Inflammatory macrophage treated with lipopolysaccharide for 1 hour (primary cell): ENCODE measurements at regions not wholly inside any gene's neighbourhood (a gene's known extent, or its start where the extent isn't known, plus 50 kb on each side); places are given as distances from the start of the nearest gene placed in this dataset.

Experiments
- DNase-seq, 2 donors: peaks; one replicate each; pipeline ENCODE4 v3.0.0-alpha.2; 2020 to 2022

DNA sequence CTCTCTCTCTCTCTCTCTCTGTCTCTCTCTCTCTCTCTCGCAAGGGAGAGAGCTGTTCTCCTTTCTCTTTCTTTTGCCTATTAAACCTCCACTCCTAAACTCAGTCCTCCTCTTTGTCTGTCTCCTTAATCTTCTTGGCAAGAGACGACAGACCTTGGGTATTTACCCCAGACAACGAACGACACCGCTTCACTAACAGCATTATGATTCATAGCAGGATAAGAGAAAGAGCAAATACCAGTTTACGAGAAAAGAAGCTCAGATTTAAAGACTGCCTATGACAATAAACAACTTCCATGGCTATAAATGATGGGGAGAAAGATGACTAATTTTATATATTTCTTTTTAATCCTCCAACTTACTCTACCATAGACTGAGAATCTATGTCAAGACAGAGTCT lies 1396.5 kb upstream of the CELF2 start:
- DNase-seq, result no peak

DNA sequence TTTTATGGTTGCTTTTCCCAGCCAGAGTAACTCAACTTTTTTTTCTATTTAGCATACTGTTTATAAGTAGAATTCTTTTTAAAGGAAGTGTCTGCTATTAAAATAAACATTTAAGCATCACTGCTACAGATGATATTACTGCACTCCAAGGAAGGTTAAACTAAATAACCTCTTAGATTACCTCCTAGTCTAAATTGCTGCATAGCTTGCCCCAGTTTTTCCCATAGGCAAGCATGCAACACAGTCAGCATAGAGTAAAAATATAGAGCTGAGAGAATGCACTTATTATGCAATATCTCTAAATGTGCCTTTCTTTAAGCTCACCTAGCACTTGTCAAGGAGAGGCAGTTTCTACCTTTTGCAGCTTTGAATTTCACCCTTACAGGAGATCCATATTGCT lies 1392.4 kb upstream of the CELF2 start:
- no peak for DNase-seq

DNA sequence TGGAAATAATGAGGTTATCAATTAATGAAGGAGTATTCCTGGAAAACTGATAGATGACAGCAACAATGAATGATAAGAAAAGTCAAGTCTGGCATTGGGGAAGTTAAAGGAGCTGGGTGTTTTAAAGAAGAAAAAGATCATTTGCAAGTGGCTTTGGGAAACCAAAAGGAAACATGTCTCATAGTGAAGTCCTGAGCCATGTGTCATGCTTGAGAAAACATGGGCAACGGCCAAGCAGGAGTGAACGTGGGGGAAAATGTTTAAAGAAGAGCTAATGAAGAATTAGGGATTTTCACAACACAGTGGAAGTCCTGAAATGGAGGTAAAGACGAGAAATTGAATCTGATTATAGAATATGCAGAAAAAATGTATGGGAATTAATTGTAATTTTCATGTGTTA lies 1383.2 kb upstream of the CELF2 start:
- DNase-seq, result no peak

DNA sequence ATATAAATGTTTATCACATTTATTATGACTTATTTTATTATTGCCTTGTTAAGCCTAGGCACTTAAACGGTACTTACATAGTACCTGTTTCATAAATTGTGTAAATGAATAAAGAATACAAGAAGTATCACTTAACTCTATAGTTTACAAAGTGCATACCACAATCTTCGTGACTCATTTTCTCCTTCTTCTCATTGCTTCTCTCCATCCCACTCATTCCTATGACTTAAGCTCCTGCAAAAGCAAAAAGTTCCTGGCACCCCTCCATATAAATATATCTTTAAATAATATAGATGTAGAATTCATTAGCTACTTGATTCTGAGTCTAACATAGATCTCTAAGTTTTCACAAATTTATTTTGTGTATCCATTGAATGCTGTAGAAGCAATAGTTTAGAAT lies 1382.0 kb upstream of the CELF2 start:
- no peak for DNase-seq

DNA sequence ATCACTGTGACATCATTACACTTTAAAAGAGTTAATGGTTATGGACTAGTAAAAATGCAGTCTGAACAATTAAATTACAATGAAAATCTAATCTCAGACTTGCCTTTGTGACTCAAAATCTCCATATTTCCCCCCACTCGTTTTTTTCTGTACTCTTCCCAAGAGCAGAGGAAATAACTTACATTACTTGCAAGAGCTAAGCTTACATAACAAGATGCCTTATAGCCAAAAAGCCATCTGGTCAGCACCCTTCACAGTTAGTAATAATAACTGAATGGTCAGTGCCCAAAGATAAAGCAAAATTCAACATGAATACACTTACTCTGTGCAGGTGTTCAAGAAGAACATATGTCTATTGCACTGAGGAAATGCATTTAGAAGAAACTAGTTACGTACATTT lies 1381.5 kb upstream of the CELF2 start:
- DNase-seq, result no peak

DNA sequence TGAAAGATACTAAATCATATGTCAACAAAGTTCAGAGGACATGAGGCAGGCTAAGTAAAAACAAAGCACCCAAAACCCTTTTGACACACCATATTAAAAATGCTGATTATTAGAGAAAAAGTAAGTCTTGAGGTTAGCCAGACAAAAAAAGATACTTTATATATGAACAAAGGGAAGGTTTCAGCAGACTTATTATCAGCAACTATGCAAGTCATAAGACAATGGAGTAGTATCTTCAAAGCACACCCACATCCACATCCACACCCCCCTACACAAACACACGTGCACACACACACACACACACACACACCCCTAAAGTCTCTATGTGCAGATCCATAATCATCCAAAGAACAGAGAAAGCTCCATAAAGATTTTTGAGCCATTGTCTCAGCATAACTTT lies 1373.9 kb upstream of the CELF2 start:
- no peak for DNase-seq

DNA sequence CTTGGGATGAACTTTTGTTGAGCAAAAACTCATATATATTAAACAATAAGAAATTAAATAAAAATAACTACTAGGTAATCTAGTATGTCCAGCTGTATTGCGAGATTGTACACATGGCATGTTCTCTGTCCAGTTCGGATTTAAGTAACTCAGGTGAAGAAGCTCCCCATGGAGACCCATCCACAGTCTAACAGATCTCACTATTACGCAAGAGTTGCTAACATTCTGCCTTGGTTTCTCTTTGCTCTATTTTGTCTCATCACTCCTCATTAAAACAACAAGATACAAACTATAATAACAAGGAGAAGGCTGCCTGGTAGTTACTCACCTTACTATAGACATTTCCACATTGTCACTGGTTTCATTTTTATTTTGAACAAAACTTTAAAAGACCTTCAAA lies 1372.3 kb upstream of the CELF2 start:
- DNase-seq, result no peak

DNA sequence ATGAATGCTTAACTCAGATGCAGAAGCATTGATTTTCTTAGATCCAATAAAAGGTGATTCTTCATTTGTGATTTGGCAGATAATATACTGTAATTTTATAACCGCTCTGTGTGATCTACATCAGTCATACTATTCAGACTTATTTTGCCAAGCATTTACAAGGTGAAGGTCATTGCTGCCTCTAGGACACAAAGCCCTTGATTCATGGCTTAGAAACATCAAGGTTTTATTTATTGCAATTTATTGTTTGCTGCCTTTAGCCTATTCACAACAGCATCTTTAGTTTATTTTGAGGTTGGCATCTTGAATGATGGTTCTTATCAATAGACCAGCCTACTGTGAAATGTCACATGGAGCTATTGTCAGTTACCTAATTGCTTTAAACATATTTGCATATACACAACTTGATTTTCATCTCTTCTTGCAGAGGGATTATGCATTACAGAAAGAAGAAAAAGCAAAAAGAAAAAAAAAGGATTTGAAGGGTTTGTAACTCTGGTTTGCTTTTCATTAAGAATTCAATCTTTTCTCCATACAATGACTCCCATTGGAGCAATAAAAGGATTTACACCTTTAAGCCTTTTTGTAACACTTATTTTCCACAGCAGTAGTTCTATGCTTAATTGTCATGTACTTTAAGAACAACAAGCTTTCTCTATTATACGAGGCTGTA lies 1371.6 kb upstream of the CELF2 start:
- no peak for DNase-seq

DNA sequence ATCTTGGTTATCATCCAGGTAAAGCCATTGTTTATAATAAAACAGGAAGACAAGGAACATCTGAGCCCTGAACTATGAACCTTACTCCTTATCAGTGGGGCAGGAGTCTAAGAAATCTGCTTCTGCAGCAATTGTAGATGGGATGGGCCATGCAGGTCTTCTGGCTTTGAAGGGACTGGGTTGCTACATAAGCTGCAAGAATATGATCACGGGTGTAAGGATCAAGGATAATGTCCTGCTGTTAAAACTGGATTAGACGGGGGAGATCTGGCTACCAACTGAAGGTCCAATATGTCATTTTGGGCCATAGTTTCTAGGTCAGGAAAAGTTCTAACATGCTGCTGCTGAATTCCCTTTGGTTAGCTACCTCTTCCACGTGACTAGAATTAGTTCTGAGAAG lies 1363.4 kb upstream of the CELF2 start:
- no peak for DNase-seq

DNA sequence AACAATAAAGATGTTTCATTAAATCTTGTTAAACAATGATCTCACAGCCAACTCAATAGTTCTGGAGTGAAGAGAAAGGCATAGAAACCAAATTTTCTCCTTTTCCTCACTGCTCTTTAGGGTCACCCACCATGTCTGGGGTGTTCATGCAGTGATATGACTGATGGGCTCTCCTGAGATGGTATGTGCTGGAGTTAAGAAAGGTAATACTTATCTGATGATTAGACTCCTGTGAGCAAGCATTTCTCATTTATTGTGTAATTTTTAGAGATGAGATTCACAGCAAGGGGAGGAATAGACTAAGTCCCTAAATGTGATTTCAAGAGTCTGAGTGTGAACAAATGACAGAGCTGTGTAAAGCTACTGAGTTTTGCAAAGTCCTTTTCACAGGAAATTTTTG lies 1361.3 kb upstream of the CELF2 start:
- DNase-seq, result no peak

DNA sequence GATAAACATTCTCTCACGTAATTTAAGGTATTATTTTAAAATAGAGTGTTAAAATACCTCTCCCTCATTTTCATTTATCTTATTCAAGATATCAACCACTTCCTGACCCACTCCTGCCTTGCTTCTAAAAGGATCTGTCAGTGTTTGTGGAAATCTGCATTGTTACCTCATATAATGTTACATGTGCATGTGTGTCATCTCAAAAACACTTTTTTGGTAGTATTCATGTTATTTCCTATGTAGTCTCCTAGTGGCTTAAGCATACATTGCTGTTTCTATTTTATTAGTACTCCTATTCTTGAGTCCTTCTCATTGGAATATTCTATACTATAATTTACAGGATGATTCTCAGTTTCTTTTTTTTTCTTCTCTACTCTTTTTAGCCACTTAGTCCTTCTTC lies 1360.7 kb upstream of the CELF2 start:
- no peak for DNase-seq

DNA sequence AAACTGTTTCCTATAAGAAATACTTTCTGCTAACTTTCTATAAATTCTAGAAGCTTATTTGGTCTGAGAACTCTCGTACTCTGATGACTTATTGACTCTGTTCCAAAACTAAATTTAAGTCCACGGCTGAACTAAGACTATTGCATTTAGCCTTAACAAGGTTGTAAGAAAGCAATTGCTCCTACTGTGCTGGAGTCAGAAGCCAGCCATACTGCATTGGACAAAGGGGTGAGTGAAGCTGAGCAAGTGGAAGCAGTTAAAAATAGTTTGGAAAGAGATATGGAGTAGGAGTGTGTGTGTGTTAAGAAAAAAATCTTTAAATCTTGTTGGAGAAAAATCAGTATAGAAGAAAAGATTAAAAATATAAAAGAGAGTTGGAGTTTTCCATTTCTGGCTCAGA lies 1360.1 kb upstream of the CELF2 start:
- DNase-seq, result no peak

DNA sequence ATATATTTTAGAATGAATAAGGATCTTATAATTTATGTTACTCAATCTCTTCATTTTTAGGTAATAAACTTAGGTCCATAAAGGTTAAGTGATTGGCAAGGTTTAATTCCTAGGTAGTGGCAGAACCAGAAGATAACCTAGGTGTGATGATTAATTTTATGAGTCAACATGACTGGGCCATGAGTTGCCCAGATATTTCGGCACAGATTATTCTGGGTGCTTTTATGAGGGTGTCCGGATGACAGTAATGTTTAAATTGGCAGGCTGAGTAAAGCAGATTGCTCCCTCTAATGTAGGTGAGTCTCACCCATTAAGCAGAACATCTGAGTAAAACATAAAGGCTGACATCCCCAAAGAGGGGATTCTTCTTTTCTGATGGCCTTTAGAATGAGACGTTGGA lies 1349.3 kb upstream of the CELF2 start:
- no peak for DNase-seq

DNA sequence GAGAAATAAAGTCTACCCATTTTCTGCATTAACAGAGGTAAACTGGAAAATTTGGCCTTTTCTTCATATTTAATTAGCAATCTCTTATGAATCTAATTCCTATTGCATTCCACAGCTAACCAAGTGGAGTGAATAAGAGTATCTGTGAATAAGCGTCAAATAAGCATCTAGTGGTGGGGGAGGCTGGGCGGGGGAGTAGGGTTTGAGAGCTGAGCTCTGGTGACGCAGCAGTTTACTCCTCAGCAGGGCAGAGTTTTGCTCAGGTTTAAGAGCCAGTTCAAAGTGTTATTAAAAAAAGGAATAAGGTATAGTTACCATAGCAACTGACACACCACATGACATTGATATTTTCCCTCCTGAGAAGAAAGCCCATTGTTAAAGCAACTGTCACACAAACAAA lies 1346.8 kb upstream of the CELF2 start:
- DNase-seq, result no peak

DNA sequence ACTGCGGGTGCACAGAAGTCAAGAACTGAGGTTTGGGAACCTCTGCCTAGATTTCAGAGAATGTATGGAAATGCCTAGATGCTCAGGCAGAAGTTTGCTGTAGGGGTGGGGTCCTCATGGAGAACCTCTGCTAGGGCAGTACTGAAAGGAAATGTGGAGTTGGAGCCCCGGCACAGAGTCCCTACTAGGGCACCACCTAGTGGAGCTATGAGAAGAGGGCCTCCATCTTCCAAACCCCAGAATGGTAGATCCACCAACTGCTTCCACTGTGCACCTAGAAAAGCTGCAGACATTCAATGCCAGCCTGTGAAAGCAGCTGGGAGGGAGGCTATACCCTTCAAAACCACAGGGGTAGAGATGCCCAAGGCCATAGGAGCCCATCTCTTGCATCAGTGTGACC lies 1336.0 kb upstream of the CELF2 start:
- DNase-seq, result no peak

DNA sequence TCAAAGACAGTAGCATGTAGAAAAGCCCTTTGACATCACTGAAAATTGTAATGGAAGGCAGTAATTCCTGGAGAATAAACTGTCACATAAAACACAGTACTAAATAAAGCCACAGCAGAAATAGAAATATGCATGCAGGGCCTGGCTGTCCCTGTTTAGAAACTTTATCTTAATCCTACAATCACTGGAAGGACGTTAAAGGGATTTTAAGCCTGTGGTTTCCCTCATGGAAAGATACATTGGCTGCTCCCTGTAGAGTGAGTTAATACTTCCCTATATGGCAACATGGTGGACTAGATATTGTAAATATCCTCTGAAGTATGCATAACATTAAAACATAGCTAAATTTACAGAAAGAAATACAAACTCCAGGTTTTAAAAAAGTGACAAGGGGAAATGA lies 1334.9 kb upstream of the CELF2 start:
- DNase-seq, result no peak

DNA sequence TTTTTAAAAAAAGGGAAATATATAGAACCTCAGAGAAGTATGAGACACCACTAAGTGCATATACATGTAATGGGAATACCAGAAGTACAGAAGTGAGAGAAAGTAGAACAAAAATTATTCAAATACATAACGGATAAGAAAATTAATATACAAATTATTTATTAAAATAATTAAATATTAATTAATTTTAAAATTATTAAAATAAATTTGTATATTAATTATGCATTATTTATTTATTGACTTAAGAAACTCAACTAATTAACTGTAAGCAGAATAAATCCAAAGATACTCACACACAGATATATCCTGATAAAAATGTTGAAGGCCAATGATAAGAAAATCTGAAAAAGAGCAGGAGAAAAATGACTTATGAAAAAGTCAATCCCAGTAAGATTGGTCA lies 1333.5 kb upstream of the CELF2 start:
- no peak for DNase-seq

DNA sequence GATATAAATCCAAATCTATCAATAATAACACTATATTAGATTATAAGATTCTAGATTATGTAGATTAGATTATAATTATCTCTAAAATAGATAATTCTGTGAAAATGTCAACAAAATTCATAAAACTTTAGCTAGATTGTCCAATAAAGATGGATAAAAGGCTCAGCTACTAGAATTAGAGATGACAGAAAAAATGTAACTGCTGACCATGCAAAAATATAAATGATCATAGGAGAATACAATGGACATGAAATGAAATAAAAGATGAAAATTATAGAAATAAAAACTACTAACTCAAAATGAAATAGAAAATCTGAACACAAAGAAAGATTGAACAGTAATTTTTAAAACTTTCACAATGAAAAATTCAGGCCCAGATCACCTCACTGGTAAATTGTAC lies 1332.1 kb upstream of the CELF2 start:
- DNase-seq, result no peak

DNA sequence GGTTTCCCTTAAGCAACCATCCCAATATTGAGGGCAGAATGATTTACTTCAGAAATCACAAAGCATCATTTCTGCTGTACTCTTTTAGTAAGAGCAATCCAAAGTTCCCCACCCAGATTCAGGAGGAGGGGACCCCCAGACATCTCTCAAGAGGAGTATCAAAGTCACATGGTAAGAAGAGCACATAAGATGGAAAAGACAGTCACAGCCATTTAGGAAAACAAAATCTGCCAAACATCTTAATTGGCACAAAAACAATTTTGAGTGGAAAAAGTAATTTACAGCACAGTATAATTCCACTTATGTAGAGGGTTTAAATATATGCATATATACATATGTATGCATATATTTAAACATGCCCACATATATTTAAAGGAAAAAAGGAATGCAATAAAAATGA lies 1329.0 kb upstream of the CELF2 start:
- no peak for DNase-seq

DNA sequence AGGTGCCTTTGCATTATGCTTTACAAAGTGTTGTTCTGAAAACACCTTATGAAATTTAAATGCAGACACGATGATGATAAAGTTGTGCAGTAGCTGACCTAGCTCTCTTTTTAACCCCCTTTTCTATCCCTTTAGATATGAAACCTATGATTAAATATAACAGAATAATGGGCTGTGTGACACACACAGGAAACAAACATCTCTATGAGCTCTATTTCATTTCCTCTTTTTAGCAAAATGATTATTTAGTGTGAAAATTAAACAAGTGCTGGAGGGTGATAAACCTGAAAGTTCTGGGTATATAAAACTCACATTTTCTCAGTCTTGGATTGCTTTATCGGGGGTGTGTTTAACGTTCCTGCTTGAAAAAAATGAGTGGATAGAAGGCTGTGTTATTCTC lies 1310.5 kb upstream of the CELF2 start:
- DNase-seq, result no peak

DNA sequence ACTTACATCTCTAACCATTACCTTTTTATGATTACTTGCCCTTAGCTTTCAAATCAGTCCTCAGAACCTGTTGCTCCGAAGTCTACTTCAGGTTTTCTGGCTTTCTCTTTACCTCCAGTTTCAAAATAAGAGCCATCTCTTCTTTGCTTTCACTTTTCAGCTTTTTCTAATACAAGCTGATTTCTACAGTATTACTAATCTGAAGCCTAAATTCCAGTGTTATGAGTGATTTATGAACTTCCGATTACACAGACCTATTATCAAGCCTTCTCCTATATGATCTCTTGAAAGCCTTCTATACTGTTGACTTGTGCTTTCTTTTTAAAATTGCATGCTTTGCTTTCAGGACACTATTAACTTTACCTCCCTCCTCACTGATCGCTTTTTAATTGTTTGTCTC lies 1307.8 kb upstream of the CELF2 start:
- no peak for DNase-seq

DNA sequence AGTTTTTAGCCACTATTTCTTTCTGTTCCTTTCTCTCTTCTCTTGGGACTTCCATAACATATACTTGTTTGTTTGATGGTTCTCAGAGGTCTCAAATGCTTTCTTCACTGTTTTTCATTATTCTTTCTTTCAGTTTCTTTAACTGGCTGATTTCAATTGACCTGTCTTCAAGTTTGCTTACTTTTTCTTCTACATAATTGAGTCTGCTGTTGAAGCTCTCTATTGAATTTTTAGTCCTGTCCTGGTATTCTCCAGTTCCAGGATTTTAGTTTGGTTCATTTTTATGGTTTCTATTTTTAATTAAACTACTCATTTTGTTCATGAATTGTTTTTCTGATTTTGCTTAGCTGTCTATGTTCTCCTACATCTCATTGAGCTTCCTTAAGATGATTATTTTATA lies 1305.3 kb upstream of the CELF2 start:
- DNase-seq, result no peak

DNA sequence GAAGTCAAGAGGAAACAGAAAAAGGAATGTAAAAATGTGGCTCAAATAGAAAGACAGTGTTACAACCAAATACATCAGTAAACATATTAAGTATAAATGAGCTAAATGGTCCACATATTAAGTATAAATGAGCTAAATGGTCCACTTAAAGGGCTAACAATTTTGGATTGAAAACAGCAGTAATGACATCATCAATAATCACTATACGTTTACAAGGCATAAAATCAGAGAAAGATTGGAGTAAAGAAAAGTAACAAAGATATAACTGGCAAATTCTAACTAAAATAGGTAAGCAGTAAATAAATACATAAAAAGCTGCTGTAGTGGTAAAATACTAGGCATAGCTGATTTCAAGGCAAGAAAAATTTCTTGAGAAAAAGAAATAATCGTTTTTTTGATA lies 1298.4 kb upstream of the CELF2 start:
- no peak for DNase-seq

DNA sequence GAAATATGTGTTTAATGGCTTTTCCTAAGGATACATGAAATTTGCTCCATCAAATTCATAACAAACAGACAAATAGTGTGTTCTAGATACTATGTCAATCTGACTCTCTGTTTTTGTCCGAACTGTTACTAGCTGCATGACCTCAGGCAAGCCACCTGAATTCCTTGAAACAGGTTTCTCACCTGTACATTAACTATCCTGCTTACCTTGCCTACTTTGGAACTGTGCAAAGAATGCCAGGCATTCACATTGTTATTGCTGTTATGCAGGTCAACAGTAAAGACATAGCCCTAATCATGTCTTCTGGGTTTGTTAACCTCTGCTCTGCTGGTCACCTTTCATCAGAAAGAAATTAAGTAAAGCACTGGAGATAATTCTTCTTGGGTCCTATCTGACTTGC lies 1283.9 kb upstream of the CELF2 start:
- DNase-seq, result no peak

DNA sequence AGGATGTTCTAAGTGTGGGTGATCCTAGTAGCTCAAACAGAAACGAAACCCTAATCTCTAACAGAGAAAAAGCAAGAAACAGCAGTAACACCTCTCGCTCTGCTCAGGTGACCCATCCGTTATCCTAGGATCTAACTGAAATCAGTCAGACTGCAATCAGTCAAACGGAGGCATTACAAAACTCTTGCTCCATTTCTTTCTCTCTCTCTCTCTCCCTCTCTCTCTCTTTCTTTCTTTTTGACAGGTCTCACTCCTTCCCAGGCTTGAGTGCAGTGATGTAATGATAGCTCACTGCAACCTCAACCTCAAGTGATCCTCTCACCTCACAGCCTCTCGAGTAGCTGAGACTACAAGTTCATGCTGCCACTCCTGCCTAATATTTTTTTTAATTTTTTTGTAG lies 1283.5 kb upstream of the CELF2 start:
- DNase-seq, result no peak

DNA sequence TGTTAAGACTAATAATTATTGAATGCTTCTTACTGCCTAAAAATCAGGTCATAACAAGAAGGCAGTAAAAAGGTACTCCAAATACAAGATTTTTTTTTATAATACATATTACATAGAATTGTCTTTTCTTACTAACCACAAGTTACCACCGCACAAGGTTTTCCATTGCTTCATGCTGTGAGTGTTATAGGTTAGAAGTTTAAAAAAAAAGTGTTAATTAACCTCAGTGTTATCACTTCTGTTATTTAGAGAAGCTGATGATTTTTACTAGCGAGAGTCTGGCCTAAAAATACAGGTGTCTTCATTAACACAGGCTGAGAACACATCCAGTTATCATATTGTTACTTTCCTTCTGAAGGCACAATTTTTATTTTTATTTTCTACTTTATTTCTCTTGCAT lies 1281.9 kb upstream of the CELF2 start:
- DNase-seq, result no peak
